ENCODE measurements at regions not wholly inside any gene's neighbourhood (a gene's known extent, or its start where the extent isn't known, plus 50 kb on each side); places are given as distances from the start of the nearest gene placed in this dataset.

DNA sequence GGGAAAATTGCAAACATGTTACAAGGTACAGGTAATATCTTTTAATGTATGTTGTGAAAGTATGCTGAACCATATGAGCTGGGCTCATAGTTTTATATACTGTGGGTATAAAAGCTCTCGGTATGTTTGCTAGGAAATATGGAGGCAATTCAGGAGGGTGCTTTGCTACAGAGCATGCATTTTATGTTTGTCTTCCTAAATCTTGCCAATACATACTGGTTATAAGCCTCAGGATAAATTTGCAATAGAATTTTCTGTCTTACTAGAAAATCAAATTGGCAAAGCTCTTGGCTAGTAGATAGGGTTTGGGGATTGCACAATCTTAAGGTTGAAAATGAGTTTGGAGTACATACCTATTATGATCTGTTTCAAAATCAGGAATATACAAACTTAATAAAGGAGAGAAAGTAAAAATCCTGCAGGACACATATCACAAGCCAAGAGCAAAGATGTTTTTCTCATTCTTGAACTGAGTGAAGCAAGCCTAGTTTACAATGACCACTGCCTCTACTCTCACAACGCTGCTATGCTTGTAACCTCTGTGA, 751.2 kb downstream of the HDGFL1 start:
- DNase-seq = no peak

DNA sequence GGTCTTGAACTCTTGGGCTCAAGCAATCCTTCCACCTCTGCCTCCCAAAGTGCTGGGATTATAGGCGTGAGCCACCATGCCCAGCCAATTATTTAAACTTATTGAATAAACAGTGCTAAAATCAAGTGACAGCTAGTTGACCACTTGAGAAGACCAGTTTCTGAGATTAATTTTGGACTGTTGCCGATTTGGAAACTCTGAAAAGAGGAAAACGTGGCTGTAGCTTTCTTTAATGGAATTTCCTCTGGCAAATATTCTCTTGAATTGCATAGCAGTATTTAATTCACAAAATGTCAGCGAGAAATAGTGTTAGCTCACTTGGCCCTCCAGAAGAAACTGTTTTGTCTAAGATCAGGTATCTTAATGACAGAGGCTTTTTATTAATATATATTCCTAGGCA, 754.5 kb downstream of the HDGFL1 start:
- DNase-seq = no peak

DNA sequence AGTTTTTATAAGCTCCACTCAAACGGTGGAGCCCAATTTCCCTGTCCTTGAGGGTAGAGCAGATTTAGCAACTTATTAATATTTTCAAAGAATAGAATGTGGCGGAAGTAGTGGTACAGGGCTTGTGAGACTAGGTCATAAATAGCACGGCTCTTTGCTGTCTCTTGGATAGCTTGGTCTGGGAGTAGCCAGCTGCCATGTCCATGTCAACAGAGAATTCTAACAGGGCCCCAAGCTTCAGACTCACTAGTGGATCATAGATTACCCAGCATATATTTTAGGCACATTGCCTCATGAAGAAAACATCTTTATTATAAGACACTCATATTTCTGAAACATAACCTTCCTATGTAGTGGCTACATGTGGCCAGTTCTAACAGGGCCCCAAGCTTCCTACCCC, 755.7 kb downstream of the HDGFL1 start:
- DNase-seq = no peak

DNA sequence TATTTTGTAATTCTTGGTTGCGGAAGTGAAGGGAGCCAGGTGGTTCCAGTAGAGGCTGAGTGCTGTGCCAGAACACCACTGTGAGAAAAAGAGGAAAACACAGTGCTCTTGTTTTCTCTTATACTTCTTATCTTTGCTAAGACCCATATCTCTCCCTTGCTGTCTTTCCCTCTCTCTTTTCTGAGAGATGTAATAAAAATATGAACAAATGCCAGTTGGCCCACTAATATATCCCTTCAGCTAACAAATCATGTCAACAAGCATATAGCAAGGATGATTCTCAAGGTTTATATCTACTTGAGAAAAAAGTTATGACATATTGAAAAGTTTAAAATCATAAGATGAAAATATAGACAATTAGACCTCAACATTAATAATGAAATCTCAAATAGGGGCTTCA, 758.3 kb downstream of the HDGFL1 start:
- DNase-seq = no peak

DNA sequence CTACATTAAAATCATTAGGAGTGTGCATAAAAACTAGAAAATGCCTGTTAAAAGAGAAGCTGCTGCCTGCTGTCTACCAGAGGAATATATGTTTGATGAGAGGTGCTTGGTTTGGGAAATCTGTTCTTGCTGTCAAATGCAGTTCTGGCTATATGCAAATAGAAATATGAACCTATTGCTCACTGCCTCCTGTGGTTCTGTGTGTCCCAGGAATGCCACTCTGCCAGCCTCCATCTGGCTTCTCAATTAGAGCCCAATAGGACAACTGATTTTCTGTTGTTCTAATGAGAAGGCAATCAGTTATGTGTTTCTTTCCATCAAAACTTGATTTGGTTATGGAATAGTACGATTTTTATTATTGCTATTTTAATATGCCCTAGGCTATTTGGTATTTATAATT, 759.7 kb downstream of the HDGFL1 start:
- no peak for DNase-seq

DNA sequence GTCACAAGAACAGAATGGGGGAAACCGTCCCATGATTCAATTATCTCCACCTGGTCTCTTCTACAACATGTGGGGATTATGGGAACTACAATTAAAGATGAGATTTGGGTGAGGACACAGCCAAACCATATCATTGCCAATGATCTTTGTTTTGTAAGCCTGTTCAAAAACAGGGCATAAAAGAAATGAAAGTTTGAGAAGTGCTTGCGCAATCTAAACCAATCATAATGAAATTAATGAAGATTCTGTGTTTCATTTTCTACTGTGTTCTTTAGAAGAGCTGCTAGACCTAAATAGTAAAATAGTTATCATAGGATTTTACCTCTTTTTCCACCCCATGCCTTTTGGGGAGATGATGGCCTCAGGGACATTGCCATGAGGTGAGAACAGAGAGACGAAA, 761.3 kb downstream of the HDGFL1 start:
- DNase-seq = no peak

DNA sequence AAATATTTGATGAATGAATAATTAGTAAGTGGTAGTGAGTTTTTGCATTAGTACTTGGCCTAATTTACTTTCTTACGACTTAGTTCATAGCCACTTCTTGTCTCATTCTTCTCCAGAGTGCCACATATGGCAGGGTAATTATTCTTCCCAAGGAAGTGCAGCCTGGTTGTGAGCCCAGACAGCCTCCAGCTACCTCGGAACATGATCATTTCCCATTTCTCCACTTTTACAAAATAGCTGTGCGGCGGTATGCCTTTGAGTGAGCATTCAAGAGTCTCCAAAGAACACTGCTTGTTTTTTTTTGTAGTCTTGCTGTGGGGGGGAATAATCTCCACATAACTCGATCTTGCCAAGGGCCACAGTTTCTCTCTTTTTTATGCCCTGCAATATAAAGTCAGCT, 765.0 kb downstream of the HDGFL1 start:
- DNase-seq = no peak

DNA sequence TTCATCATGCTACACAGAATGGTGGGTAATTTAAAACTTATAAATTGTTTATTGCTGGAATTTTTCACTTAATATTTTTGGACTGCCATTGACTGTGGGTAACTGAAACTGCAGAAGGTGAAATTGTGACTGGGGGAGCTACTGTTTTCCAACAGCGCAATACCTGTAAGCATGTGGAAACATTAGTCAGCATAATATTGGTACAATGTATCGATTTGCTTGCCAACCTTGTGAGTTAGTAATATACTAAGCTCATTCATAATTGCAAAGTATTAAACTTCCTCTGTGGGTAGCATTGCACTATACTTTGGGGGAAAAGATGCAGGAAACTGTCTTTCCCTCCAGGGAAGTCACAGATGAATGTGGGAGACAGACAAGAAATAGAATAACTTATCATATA, 766.5 kb downstream of the HDGFL1 start:
- no peak for DNase-seq

DNA sequence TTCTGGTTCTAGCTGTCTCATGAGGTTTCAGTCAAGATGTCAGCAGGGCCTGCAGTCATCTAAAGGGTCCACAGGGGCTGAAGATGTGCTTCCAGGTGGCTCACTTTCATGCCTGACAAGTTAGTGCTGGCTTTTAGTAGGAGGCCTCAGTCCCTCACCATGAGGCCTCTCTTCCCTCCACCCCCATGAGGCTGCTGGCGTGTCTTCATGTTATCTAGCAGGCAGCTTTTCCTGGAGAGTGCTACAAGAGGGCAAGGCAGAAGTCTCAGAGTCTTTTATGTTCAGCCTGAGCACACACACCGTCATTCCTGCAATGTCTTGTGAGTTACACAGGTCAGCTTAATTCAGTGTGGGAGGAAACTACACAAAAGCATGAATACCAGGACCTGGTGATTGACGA, 769.9 kb downstream of the HDGFL1 start:
- DNase-seq = no peak

DNA sequence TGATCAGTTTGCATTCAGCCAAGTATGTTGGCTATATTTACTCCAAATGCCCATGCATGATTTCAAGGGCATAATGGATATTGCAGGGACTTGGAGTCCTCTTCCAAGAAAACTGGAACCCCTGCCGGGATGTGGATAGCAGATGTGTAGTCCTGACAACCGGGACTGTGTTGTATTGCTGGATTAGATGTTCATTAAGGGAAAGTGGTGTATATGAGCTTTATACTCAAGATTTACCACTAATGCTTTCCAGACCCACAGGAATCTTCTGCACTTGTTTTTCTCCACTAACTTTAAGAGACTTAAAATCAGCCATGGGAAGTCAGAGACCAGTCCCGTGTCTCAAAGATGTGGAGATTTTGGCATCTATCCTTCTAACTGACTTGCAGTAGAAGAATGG, 770.9 kb downstream of the HDGFL1 start:
- DNase-seq = no peak

DNA sequence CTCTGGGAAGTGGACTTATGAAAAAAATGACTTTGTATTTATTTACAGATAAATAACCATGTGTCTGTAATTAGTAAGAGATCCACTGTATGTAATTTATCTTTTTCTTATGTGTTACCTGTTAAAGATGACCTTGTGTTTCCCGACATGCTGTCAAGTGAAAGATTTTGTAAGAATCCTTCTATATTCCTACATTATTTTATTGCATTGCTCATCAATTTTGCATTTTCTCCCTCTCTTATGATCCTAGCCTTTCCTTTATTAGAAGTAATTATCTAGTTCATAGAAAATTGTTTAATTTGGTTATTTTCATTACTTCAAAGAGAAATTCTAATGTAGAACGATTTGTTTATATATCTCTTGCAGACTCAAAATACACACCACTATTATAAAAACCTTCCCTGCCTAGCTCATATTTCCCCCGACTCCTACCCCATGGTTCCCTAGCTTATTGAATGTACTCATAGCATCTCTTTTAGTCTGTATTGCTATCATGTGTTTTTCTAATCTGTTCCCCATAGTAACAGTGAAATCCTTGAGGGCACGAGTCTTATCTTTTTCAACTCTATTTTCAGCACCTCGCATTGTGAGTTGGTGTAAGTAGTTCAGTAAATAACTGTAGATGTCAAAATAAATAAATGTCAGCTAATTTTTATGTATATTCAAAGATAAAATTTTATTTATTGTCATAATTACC, 774.4 kb downstream of the HDGFL1 start:
- DNase-seq = no peak

DNA sequence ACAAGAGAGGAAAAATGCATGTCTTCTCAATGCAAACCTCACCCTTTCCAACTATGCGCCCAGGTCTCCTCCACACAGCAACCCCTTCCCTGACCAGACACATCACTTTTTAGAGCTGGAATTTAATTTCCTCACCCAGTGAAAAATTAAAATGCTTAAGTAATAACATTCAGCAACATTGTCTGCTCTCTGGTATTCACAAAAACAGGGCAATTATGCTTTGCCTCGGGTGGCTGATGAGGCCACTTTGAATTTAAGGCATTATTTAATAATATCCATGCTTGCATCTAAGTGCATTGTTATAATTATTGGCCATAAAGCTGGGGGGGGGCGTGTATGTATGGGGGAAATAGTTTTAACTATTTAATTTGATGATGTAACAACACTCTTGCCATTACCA, 777.8 kb upstream of the NRSN1 start:
- no peak for DNase-seq

DNA sequence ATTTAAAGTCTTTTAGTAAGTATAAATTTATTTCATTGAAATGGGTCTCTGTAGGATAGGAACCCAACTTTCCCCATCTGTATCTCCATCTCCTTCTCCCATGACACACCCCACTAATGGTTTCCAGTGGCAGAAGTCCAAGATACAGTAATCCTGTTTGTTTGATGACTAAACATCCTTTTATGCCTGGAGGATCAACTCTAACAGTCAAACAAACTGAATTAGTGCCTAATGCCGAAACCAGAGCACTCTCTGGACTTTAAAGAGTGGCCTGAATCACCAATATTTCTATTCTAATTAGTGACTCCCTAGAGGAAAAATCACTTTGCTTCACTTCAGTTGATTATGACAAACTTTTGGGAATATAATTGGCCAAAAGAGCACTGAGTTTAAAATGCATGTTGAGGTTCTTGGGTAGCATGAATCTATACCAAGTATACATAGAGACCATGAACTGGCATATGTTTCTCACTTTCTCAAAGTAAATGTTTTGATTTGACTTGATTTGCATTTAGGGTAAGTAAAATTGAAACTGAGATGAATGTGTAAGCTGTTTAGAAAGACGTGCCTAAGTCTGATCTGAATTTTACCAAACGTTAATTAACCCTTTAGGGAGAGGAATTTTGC, 776.4 kb upstream of the NRSN1 start:
- DNase-seq = peak; percentile 40

DNA sequence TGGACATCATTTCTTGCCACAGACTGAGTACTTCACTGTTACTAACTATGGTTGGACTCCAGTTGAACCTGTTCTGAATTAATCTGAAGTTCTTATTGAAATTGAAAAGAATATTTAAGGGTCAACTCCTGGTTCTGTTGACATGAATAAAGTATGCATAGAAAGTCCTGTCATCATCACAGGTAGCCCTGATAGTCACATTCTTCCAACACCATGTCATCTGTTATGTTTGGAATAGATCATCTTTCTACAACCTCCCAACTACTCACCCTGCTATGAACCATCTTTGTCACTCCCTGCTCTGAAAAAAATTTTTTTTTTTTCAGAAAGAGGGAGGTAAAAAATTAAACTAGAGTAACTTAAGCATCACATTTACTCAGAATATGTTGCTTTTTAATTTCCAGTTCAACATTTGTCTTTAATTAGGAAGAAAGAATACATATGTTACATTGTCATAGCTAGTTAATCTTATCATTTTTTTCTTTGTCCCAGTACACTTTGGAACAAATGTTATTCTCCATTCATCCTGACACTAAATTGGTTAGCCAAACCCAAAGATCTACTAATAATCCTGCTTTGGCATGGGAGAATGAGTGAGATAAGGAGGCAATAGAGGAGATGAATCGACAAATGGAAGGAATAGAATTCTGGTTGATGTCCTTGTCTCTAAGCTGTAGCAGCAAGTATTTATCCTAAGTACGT, 775.1 kb upstream of the NRSN1 start:
- DNase-seq = no peak

DNA sequence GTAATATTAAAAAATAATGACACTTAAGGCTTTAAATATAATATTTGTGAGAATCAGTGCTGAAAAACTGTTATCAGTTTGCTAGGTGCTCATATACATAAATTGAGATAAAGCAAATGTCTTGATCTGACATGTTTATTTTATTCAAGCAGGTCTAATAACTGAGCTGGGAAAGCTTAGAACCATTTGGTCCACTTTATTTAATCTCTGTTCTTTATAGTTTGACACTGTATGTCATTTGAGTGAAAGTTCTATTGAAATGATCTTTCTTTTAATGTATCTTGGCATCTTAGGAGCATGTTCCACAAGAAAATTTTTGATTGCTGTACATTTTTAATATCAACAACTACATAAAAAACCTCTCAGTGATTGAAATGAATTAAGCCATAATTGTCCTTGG, 772.0 kb upstream of the NRSN1 start:
- no peak for DNase-seq

DNA sequence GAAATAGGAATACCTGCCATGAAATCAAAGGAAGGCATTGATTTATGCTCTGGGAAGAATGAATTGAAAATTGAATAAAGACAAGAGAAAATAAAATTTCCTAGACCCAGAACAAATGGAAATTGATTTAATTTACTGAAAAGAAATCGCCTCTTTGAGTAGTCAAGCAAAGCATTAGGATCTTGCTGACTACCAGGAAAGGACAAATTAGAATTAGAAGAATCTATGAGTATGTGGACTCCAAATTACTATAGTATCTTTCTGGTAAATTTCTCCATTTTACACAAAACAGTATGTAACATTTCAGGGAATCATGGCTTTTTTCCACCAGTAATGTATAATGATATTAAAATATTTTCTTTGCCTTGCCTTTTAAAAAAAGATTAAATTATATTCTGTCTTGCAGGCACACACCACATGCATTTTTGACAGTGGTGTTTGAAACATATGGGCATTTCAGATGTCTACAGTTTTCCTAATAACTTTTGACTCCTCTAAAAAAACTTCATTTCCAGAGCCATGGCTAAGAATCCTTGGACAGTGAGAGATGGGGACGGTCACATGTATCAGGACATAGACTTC, 768.7 kb upstream of the NRSN1 start:
- DNase-seq = no peak

DNA sequence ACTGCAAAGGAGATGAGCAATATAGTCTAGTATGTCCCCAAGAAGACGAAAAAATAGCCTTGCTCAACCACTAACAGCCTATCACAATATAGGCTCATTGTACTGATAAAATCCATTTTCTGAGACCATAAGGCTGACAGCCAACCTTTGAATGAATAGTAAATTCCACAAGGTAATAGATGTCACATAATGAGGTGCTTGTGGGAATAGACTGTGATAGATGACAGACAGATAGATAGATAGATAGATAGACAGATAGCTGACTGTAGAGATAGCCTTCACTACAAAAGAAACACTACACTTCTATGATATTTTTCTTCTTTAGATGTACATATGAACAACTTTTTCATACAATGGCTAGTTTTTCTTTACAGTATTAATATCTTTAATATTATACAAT, 760.3 kb upstream of the NRSN1 start:
- DNase-seq = no peak

DNA sequence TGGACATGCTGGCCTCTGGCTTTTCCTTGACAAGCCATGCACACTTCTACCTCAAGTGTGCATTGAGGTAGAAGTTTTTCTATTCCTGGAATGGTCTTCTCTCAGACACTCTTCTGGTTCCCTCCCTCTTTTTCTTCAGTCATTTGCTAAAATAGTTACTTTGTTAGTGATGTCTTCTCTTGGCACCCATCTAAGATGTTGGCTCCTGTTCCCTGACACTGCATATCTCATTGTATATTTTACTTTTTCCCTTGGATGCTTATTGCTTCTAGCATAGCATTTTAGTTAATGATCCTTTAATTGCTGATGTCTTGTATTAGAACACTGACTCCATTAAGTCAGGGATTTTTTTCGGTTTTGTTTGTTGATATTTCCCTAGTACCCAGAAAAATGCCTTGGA, 758.7 kb upstream of the NRSN1 start:
- no peak for DNase-seq

DNA sequence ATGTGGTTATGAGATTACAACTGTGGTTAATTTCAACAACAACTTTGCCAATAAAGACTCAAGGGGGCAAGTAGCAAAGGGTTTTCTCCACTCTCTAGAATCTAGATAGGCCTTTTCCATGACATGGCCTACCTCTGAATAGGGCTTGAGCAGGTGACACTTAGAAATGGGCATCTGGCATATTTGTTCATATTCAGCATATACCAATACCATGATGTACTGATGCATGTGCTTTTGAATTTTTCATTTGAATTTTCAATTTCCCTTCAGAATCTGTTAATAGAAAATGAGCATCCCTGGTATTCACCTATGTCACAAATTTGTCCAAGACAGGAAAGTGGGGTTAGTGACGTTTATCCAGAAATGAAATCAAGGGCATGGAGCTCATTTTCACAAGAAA, 757.5 kb upstream of the NRSN1 start:
- no peak for DNase-seq

DNA sequence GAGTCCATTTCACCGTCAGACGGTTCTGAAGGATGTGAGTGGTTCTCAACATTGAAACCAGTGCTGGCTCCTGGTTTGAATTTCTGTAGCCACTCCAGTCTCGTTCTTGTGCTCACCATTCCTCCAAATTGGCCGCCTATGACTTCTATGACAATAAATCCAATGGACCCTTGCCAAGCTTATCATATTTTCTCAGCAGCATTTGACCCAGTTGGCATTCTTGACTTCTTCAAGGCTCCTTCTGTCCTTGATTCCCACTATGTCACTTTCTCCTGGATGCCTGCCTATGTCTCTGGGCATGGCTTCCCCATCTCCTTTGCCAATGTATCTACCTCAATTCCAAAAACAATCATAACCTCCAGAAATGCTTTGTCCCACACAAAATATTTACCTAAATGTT, 756.0 kb upstream of the NRSN1 start:
- no peak for DNase-seq

DNA sequence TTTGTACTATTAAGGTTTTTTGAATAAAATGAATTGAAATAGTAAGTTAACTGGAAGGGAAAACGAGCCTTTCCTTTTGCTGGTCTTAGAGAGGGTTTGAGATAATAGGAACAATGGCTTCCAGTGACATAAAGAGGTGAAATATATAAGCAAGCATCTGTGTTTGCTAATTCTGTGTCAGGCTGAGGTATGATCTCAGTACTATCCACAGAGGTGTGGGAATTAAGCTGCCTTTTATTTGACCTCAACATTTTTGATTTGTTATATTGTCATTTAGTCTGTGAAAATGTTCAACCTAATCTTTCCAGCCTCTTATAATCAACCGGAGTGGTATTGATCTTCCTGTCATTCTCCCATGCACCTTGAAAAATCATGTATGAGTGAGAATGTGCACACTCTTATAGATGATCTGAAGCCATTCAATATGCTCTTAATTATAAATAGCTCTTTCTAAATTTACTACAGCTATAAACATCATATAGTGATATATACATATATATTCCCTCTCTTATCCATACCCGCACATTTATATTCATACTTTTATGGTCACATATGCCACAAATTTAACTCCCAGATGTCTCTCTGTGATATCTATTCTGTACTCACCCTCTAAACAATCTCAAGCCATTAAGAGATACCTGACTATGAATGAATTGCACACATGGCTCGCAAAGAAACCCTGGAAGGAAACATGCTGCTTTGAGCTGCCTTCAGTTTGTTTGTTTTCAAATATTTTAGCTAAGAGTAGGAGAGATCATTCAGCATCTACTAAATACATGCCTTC, 754.7 kb upstream of the NRSN1 start:
- no peak for DNase-seq

DNA sequence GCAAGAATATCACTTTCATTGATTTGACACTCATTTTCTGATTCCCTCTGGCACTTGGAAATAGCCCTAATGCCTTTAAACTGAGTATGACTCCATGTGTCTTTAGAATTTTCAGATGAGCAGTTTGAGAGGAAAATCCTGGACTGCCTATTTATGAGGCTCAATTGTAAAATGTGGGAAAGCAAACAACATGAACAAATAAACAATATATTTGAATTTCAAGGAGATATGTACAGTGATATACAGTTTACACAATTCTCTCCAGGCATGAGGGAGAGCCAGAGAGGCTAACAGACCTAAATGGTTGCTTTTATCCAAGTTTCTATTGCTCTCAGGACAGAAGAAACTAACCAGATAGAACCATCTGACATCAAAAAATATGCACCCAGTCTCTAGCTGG, 748.2 kb upstream of the NRSN1 start:
- DNase-seq = no peak

DNA sequence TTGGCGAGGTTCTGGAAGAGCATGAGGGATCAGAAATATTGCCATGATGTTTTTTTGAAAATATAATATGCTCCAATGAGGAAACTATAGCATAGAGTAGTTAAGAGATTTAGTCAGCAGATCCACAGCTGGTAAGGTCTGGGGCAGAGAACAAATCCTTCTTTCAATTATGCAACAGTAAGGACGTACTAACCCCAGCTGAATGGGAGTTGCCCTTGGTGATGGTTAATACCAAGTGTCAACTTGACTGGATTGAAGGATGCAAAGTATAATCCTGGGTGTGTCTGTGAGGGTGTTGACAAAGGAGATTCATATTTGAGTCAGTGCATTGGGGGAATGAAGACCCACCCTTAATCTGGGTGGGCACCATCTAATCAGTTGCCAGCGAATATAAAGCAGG, 745.5 kb upstream of the NRSN1 start:
- DNase-seq = no peak
